ENCODE measurements at regions not wholly inside any gene's neighbourhood (a gene's known extent, or its start where the extent isn't known, plus 50 kb on each side); places are given as distances from the start of the nearest gene placed in this dataset.

DNA sequence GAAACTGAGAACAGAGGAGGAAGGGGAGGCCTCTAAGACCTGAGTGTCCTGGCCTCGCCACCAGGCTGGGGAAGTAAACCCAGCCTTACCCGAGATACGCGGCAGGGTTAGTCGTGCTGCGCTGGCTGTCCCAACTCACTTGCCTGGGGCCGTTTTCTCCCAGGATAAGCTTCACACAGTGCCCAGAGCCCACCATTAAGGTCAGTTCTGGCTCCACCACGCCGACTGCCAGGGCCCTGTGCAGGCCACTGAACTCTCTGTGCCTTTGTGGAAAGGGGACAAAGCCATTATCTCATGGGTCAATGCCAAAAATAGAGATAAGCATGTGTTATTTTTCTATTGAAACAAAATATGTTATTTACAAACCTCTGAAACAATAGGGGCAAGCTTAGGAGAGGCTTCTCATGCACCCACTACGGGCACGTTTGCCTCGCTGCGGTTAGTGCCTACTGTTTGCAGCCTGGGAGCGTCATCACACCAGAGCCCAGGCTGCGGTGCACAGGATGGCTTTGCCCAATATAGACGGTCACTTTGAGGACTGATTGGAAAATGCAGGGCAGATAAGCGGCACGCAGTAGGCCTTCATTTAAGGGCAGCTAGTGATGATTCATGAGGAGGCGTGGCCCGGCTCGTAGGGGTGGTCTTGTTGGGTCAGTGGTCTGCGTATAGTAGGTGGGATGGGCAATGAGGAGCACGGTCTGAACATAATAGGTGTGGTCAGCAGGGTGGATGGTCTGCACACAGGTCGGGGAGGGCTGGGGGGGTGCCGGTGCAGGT lies 242.1 kb downstream of the GLI2 start:
- Histone ChIP-seq H3K9me3 (ENCODE audit: control insufficient read depth, low read length) (no peaks in the 10 kb centered on the region), H3K4me3 (ENCODE audit: low read length) (no peak overlapping the region), H3K4me1 (ENCODE audit: control insufficient read depth, insufficient read depth, low read length) (no peaks in the 10 kb centered on the region), H3K9ac (ENCODE audit: low read length) (no peak overlapping the region), H3K27me3 (ENCODE audit: control insufficient read depth, insufficient read depth, low read length) (no peaks in the 10 kb centered on the region), H3K36me3 (ENCODE audit: control insufficient read depth, insufficient read depth, low read length) (no peaks in the 10 kb centered on the region)

DNA sequence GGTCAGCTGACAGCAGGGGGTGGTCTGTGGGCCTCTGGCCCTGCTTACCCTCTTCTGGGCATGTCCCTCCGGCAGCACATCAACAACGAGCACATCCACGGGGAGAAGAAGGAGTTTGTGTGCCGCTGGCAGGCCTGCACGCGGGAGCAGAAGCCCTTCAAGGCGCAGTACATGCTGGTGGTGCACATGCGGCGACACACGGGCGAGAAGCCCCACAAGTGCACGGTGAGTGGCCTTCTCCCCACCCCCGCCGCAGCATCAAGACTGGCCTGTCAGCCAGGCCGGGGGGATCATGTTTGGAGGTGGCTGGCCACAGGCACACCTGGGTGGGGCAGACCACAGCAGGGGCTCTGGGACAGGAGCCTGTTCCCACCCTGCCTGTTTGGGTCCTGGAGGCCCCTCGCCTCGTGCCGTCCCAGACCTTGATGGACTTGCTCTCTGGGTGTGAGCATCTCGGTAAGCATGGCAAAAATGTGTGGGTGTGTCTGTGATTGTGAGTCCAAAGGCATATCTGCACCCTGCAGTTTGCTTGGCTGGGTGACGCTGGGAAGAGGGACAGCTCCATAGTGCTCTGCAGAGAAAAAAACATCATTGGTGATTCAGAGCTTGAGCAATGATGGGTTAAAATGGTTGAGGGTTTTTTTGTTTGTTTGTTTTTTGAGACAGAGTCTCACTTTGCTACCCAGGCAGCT lies 242.8 kb downstream of the GLI2 start:
- H3K9me3 ChIP-seq (ENCODE audit: control insufficient read depth, low read length): no peaks in the 10 kb centered on the region
- no peaks in the 10 kb centered on the region for H3K4me1 ChIP-seq (ENCODE audit: control insufficient read depth, insufficient read depth, low read length)
- H3K27me3 ChIP-seq (ENCODE audit: control insufficient read depth, insufficient read depth, low read length): no peaks in the 10 kb centered on the region
- no peak overlapping the region for H3K4me3 ChIP-seq (ENCODE audit: low read length)
- no peak overlapping the region for H3K9ac ChIP-seq (ENCODE audit: low read length)
- H3K36me3 ChIP-seq (ENCODE audit: control insufficient read depth, insufficient read depth, low read length): no peaks in the 10 kb centered on the region

DNA sequence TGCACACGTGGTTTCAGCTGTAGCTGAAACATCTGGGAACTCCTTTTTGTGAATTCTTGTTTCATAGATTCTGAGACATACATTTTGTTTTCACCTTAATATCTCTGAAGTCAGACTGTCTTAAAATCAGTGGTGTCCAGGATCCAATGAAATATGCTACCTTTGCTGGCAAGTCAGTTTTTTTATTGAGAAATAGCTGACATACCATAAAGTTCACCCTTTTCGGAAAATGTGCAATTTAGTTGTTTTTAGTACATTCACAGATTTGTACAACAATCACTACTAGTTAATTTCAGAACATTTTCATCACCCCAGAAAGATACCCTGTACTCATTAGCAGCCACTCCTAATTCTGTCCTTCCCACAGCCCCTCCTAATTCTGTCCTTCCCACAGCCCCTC lies 243.7 kb downstream of the GLI2 start:
- no peaks in the 10 kb centered on the region for H3K4me1 ChIP-seq (ENCODE audit: control insufficient read depth, insufficient read depth, low read length)
- no peak overlapping the region for H3K4me3 ChIP-seq (ENCODE audit: low read length)
- no peaks in the 10 kb centered on the region for H3K36me3 ChIP-seq (ENCODE audit: control insufficient read depth, insufficient read depth, low read length)
- H3K9ac ChIP-seq (ENCODE audit: low read length): no peak overlapping the region
- no peaks in the 10 kb centered on the region for H3K27me3 ChIP-seq (ENCODE audit: control insufficient read depth, insufficient read depth, low read length)
- no peaks in the 10 kb centered on the region for H3K9me3 ChIP-seq (ENCODE audit: control insufficient read depth, low read length)

DNA sequence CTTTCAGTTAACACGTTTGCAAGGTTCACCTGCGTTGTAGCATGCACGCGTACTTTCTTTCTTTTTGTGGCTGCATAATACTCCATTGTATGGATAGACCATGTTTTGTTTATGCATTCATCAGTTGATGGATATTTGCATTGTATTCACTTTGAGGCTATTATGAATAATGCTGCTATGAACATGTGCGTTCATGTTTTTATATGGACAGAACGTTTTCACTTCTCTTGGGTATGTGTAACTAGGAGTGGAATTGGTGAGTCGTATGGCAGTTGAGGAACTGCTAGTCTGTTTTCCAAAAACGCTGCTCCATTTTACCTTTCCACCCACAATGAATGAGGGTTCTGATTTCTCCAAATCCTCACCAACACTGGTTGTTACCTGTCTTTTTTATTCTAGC lies 244.3 kb downstream of the GLI2 start:
- Histone ChIP-seq H3K9me3 (ENCODE audit: control insufficient read depth, low read length) (no peaks in the 10 kb centered on the region), H3K9ac (ENCODE audit: low read length) (no peak overlapping the region), H3K4me1 (ENCODE audit: control insufficient read depth, insufficient read depth, low read length) (no peaks in the 10 kb centered on the region), H3K27me3 (ENCODE audit: control insufficient read depth, insufficient read depth, low read length) (no peaks in the 10 kb centered on the region), H3K36me3 (ENCODE audit: control insufficient read depth, insufficient read depth, low read length) (no peaks in the 10 kb centered on the region), H3K4me3 (ENCODE audit: low read length) (no peak overlapping the region)

DNA sequence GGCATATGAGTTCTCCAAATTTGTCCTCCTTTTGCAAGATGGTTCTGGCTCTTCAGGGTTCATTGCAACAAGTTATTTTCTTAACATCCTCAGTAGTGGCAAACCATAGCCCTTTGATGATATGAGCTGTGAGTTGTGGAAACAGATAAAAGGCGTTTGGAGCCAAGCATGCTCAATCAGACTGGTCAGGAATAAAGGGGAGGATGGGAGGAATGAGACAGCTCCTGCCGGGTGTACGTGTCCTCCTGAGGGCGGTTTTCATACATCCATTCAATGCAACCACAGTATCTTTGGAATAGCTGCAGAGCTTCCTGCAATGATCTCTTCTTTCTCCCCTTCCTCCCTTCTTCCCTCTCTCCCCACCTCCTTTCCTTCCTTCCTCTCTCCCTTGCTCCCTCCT lies 245.8 kb downstream of the GLI2 start:
- no peaks in the 10 kb centered on the region for H3K9me3 ChIP-seq (ENCODE audit: control insufficient read depth, low read length)
- H3K4me3 ChIP-seq (ENCODE audit: low read length): no peak overlapping the region
- H3K27me3 ChIP-seq (ENCODE audit: control insufficient read depth, insufficient read depth, low read length): no peaks in the 10 kb centered on the region
- H3K36me3 ChIP-seq (ENCODE audit: control insufficient read depth, insufficient read depth, low read length): no peaks in the 10 kb centered on the region
- no peaks in the 10 kb centered on the region for H3K4me1 ChIP-seq (ENCODE audit: control insufficient read depth, insufficient read depth, low read length)
- H3K9ac ChIP-seq (ENCODE audit: low read length): no peak overlapping the region

DNA sequence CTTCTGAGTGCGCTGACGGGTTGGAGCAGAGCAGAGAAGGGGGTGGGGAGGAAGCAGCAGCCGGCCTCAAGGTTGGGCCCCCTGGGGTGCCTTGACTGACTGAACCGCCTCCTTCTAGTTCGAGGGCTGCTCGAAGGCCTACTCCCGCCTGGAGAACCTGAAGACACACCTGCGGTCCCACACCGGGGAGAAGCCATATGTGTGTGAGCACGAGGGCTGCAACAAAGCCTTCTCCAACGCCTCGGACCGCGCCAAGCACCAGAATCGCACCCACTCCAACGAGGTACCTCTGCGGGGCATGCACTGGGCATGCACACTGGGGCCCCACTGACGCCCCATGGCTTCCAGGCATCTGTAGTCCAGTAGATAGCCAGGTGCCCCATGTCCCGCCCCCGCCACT lies 246.9 kb downstream of the GLI2 start:
- Histone ChIP-seq H3K4me1 (ENCODE audit: control insufficient read depth, insufficient read depth, low read length) (no peaks in the 10 kb centered on the region), H3K27me3 (ENCODE audit: control insufficient read depth, insufficient read depth, low read length) (no peaks in the 10 kb centered on the region), H3K9me3 (ENCODE audit: control insufficient read depth, low read length) (no peaks in the 10 kb centered on the region), H3K36me3 (ENCODE audit: control insufficient read depth, insufficient read depth, low read length) (no peaks in the 10 kb centered on the region), H3K4me3 (ENCODE audit: low read length) (no peak overlapping the region), H3K9ac (ENCODE audit: low read length) (no peak overlapping the region)

DNA sequence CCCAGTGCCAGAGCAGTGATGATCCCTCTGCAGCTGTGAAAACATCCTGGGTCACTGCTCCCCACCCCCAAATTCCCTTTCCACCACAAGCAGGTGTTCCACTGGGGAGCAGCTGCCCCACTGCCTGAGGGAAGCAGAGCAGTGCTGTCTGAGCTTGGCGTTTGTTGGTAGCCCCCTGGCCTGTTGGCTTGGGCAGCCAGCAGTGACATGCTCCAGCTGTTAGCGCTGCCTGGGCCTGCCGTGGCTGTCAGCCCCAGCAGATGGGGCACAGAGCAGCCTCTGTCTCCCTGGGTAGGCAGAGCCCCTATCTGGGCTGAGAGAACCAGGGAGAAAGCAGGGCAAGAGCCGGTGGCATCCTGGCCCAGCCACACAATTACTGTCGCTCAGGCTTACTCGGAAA lies 247.7 kb downstream of the GLI2 start:
- H3K9ac ChIP-seq (ENCODE audit: low read length): no peak overlapping the region
- no peaks in the 10 kb centered on the region for H3K9me3 ChIP-seq (ENCODE audit: control insufficient read depth, low read length)
- no peak overlapping the region for H3K4me3 ChIP-seq (ENCODE audit: low read length)
- no peaks in the 10 kb centered on the region for H3K4me1 ChIP-seq (ENCODE audit: control insufficient read depth, insufficient read depth, low read length)
- no peaks in the 10 kb centered on the region for H3K36me3 ChIP-seq (ENCODE audit: control insufficient read depth, insufficient read depth, low read length)
- H3K27me3 ChIP-seq (ENCODE audit: control insufficient read depth, insufficient read depth, low read length): no peaks in the 10 kb centered on the region

DNA sequence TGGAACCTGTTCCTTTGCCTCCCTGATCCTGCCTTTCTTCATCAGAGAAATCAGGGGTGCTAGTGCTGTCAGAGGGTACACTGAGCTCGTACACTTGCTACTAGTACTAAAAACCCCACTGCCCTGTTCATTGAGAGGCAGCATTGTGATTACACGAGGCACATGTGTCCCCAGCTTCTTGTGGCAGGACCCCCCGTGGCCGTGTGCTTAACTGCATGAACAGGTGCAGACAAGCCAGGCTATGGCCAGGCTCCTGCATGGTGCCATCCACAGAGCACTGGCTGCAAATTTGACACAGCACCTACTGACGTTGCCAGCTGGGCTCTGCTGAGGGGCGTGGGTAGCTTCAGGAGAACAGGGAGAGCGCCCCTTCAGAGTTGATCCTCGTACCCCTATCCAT lies 248.4 kb downstream of the GLI2 start:
- H3K4me3 ChIP-seq (ENCODE audit: low read length): no peak overlapping the region
- no peaks in the 10 kb centered on the region for H3K4me1 ChIP-seq (ENCODE audit: control insufficient read depth, insufficient read depth, low read length)
- H3K36me3 ChIP-seq (ENCODE audit: control insufficient read depth, insufficient read depth, low read length): no peaks in the 10 kb centered on the region
- no peaks in the 10 kb centered on the region for H3K9me3 ChIP-seq (ENCODE audit: control insufficient read depth, low read length)
- H3K9ac ChIP-seq (ENCODE audit: low read length): no peak overlapping the region
- H3K27me3 ChIP-seq (ENCODE audit: control insufficient read depth, insufficient read depth, low read length): no peaks in the 10 kb centered on the region

DNA sequence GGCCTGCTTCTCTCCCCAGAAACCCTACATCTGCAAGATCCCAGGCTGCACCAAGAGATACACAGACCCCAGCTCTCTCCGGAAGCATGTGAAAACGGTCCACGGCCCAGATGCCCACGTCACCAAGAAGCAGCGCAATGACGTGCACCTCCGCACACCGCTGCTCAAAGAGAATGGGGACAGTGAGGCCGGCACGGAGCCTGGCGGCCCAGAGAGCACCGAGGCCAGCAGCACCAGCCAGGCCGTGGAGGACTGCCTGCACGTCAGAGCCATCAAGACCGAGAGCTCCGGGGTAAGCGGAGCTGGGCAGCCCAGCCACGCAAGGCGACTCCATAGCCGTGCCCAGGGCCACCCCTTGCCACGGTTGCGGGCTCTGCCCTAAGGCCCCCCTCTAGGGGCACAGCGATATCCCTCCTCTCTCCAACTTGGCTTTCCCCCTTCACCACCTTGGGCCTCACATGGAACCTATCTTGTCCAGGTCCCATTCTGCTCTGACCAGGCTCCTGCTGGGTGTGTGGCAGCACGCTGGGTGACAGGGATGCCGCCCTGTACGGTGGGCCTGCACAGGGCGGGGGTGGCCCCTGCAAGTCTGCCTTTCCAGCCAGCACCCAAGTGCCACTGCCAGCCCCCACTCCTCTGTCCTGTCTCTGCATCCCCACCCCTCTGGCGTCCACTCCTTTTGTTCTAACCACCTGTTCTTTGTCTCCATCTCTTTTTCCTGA lies 248.9 kb downstream of the GLI2 start:
- Histone ChIP-seq H3K27me3 (ENCODE audit: control insufficient read depth, insufficient read depth, low read length) (no peaks in the 10 kb centered on the region), H3K36me3 (ENCODE audit: control insufficient read depth, insufficient read depth, low read length) (no peaks in the 10 kb centered on the region), H3K4me1 (ENCODE audit: control insufficient read depth, insufficient read depth, low read length) (no peaks in the 10 kb centered on the region), H3K4me3 (ENCODE audit: low read length) (no peak overlapping the region), H3K9me3 (ENCODE audit: control insufficient read depth, low read length) (no peaks in the 10 kb centered on the region), H3K9ac (ENCODE audit: low read length) (no peak overlapping the region)

DNA sequence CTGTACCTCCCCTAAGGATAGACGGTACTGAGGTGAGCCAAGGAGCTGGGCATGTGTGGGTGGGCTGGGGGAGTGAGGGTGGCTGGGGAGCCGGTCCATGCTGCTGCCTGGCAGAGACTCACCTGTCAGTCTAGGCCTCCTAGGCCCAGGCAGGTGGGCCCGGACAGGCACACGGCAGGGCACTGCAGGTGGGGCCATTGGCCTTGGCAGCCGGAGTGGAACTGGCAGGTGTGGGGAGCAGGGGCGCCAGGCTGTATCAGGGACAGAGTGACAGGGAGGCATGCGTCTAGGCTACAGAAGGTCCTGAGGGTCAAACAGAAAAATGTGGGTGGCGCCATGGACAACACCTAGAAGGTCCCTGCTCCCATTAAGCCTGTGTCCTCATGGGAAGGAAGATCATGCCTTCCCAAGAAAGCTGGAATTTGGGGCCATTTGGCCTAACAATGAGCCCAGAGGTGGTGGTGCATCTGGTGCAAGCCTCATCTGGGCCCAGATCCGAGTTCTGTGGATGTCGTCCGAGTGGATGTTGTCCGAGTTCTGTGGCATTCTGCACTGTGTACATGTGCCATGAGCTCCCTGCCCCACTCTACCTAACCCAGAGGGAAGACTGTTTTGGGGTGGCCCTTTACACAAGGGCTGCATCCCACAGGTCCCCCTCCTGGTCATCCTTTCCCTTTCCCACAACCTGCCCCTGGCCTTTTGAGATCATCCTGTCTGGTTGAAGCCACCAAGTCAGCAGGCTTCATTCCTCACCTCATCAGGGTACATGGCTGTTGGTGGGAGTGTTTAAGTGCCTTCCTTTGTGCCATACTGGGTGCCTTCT lies 249.7 kb downstream of the GLI2 start:
- H3K9ac ChIP-seq (ENCODE audit: low read length): no peak overlapping the region
- no peaks in the 10 kb centered on the region for H3K4me1 ChIP-seq (ENCODE audit: control insufficient read depth, insufficient read depth, low read length)
- no peaks in the 10 kb centered on the region for H3K36me3 ChIP-seq (ENCODE audit: control insufficient read depth, insufficient read depth, low read length)
- H3K27me3 ChIP-seq (ENCODE audit: control insufficient read depth, insufficient read depth, low read length): no peaks in the 10 kb centered on the region
- no peak overlapping the region for H3K4me3 ChIP-seq (ENCODE audit: low read length)
- no peaks in the 10 kb centered on the region for H3K9me3 ChIP-seq (ENCODE audit: control insufficient read depth, low read length)

DNA sequence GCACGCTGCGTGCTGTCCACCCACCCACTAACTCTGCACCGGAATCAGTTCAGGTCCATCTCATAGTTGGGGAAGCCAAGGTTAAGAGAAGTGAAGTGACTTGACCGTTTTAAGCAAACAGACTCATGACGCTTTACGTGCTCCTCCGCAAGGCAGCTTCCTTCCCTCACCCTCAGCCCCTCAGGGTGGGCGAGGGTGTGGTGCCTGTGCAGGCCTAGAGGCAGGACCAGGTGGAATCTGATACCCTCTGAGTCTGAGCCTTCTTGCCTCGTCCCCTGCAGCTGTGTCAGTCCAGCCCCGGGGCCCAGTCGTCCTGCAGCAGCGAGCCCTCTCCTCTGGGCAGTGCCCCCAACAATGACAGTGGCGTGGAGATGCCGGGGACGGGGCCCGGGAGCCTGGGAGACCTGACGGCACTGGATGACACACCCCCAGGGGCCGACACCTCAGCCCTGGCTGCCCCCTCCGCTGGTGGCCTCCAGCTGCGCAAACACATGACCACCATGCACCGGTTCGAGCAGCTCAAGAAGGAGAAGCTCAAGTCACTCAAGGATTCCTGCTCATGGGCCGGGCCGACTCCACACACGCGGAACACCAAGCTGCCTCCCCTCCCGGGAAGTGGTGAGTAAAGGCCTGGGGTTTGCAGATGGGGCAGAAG lies 250.5 kb downstream of the GLI2 start:
- Histone ChIP-seq H3K36me3 (ENCODE audit: control insufficient read depth, insufficient read depth, low read length) (no peaks in the 10 kb centered on the region), H3K9me3 (ENCODE audit: control insufficient read depth, low read length) (no peaks in the 10 kb centered on the region), H3K9ac (ENCODE audit: low read length) (no peak overlapping the region), H3K27me3 (ENCODE audit: control insufficient read depth, insufficient read depth, low read length) (no peaks in the 10 kb centered on the region), H3K4me1 (ENCODE audit: control insufficient read depth, insufficient read depth, low read length) (no peaks in the 10 kb centered on the region), H3K4me3 (ENCODE audit: low read length) (no peak overlapping the region)

All from mucosa of stomach (tissue), 1 donor.